H4 (cell line): ENCODE measurements at regions not wholly inside any gene's neighbourhood (a gene's known extent, or its start where the extent isn't known, plus 50 kb on each side); places are given as distances from the start of the nearest gene placed in this dataset.
"Not testable (repeated sequence)": the region's sequence is repeated elsewhere in the genome, so short reads cannot be mapped to it uniquely, and the experiment has no call there.

Experiments
- DNase-seq: peaks from one replicate; pipeline ENCODE4 v3.0.0-alpha.2; 2015; ENCODE audit warnings: low spot score

- DNase-seq, result no peak
These were observed 50.4 kb upstream of the TRAM1L1 start for GRCh38 chr4:117135634-117136354.

- peak; percentile 77 for DNase-seq
These were observed 51.8 kb upstream of the TRAM1L1 start for GRCh38 chr4:117137145-117137544.

GRCh38 chr4:117138732-117139131 is 53.4 kb upstream of the TRAM1L1 start:
- DNase-seq, result not testable (repeated sequence)

- no peak for DNase-seq
These were observed 68.9 kb upstream of the TRAM1L1 start for GRCh38 chr4:117154251-117154650.

- no peak for DNase-seq
These were observed 71.4 kb upstream of the TRAM1L1 start for GRCh38 chr4:117156806-117157205.

- DNase-seq, result no peak
These were observed 72.0 kb upstream of the TRAM1L1 start for GRCh38 chr4:117157360-117157759.

- DNase-seq, result no peak
These were observed 77.6 kb upstream of the TRAM1L1 start for GRCh38 chr4:117162976-117163375.

GRCh38 chr4:117164338-117164737 is 79.0 kb upstream of the TRAM1L1 start:
- peak; percentile 11 for DNase-seq

GRCh38 chr4:117175369-117175768 is 90.0 kb upstream of the TRAM1L1 start:
- DNase-seq, result not testable (repeated sequence)

- no peak for DNase-seq
These were observed 117.9 kb upstream of the TRAM1L1 start for GRCh38 chr4:117203231-117203630.

- no peak for DNase-seq
These were observed 125.2 kb upstream of the TRAM1L1 start for GRCh38 chr4:117210551-117210950.

- no peak for DNase-seq
These were observed 138.9 kb upstream of the TRAM1L1 start for GRCh38 chr4:117224256-117224655.

- no peak for DNase-seq
These were observed 140.1 kb upstream of the TRAM1L1 start for GRCh38 chr4:117225471-117225870.

- DNase-seq, result no peak
These were observed 142.5 kb upstream of the TRAM1L1 start for GRCh38 chr4:117227925-117228324.

GRCh38 chr4:117239434-117239833 is 154.1 kb upstream of the TRAM1L1 start:
- DNase-seq, result no peak

- no peak for DNase-seq
These were observed 164.0 kb upstream of the TRAM1L1 start for GRCh38 chr4:117249333-117249732.

GRCh38 chr4:117264072-117264471 is 178.7 kb upstream of the TRAM1L1 start:
- no peak for DNase-seq

GRCh38 chr4:117267317-117267716 is 181.9 kb upstream of the TRAM1L1 start:
- DNase-seq, result no peak

GRCh38 chr4:117284736-117285135 is 199.4 kb upstream of the TRAM1L1 start:
- no peak for DNase-seq

GRCh38 chr4:117293784-117294183 is 208.4 kb upstream of the TRAM1L1 start:
- DNase-seq, result no peak

- no peak for DNase-seq
These were observed 216.8 kb upstream of the TRAM1L1 start for GRCh38 chr4:117302226-117302625.

GRCh38 chr4:117311215-117311614 is 225.8 kb upstream of the TRAM1L1 start:
- no peak for DNase-seq

GRCh38 chr4:117311989-117312388 is 226.6 kb upstream of the TRAM1L1 start:
- DNase-seq, result no peak

- peak; percentile 94 for DNase-seq
These were observed 239.6 kb upstream of the TRAM1L1 start for GRCh38 chr4:117324851-117325491.
